ENCODE measurements at regions not wholly inside any gene's neighbourhood (a gene's known extent, or its start where the extent isn't known, plus 50 kb on each side); places are given as distances from the start of the nearest gene placed in this dataset.

- Histone ChIP-seq H3K27ac (ENCODE audit: low read depth, low read length) (no peak overlapping the region), H3K4me3 (ENCODE audit: low read depth in 1 of 2, low read length in 2 of 2) (no peak overlapping the region), H3K4me1 (ENCODE audit: insufficient read depth, low read length) (no peaks in the 10 kb centered on the region), H3K36me3 (ENCODE audit: insufficient read depth, low read length) (no peaks in the 10 kb centered on the region), H3K9me3 (ENCODE audit: low read length) (no peaks in the 10 kb centered on the region), H3K9ac (ENCODE audit: low read length) (no peak overlapping the region), H3K27me3 (ENCODE audit: control insufficient read depth in 1 of 2, insufficient read depth in 2 of 2, low read length in 2 of 2) (no peaks in the 10 kb centered on the region)
Observed at GRCh38 chr3:74456166-74456565, 158.3 kb downstream of the CNTN3 start.

GRCh38 chr3:74447221-74447620 lies 167.2 kb downstream of the CNTN3 start:
- H3K9ac ChIP-seq (ENCODE audit: low read length) = no peak overlapping the region
- H3K27me3 ChIP-seq (ENCODE audit: control insufficient read depth in 1 of 2, insufficient read depth in 2 of 2, low read length in 2 of 2) = no peaks in the 10 kb centered on the region
- no peak overlapping the region for H3K4me3 ChIP-seq (ENCODE audit: low read depth in 1 of 2, low read length in 2 of 2)
- H3K36me3 ChIP-seq (ENCODE audit: insufficient read depth, low read length) = no peaks in the 10 kb centered on the region
- no peaks in the 10 kb centered on the region for H3K9me3 ChIP-seq (ENCODE audit: low read length)
- H3K27ac ChIP-seq (ENCODE audit: low read depth, low read length) = no peak overlapping the region
- H3K4me1 ChIP-seq (ENCODE audit: insufficient read depth, low read length) = no peaks in the 10 kb centered on the region

- Histone ChIP-seq H3K36me3 (ENCODE audit: insufficient read depth, low read length) (no peaks in the 10 kb centered on the region), H3K9ac (ENCODE audit: low read length) (no peak overlapping the region), H3K9me3 (ENCODE audit: low read length) (no peaks in the 10 kb centered on the region), H3K4me3 (ENCODE audit: low read depth in 1 of 2, low read length in 2 of 2) (no peak overlapping the region), H3K27me3 (ENCODE audit: control insufficient read depth in 1 of 2, insufficient read depth in 2 of 2, low read length in 2 of 2) (no peaks in the 10 kb centered on the region), H3K4me1 (ENCODE audit: insufficient read depth, low read length) (no peaks in the 10 kb centered on the region), H3K27ac (ENCODE audit: low read depth, low read length) (no peak overlapping the region)
Observed at GRCh38 chr3:74445541-74445940, 168.9 kb downstream of the CNTN3 start.

- no peak overlapping the region for H3K27ac ChIP-seq (ENCODE audit: low read depth, low read length)
- H3K36me3 ChIP-seq (ENCODE audit: insufficient read depth, low read length) = no peaks in the 10 kb centered on the region
- H3K4me3 ChIP-seq (ENCODE audit: low read depth in 1 of 2, low read length in 2 of 2) = no peak overlapping the region
- no peaks in the 10 kb centered on the region for H3K27me3 ChIP-seq (ENCODE audit: control insufficient read depth in 1 of 2, insufficient read depth in 2 of 2, low read length in 2 of 2)
- H3K4me1 ChIP-seq (ENCODE audit: insufficient read depth, low read length) = no peaks in the 10 kb centered on the region
- no peak overlapping the region for H3K9ac ChIP-seq (ENCODE audit: low read length)
- H3K9me3 ChIP-seq (ENCODE audit: low read length) = no peaks in the 10 kb centered on the region
Observed at GRCh38 chr3:74443102-74443501, 171.4 kb downstream of the CNTN3 start.

GRCh38 chr3:74442683-74443082 lies 171.8 kb downstream of the CNTN3 start:
- H3K4me3 ChIP-seq (ENCODE audit: low read depth in 1 of 2, low read length in 2 of 2) = no peak overlapping the region
- H3K4me1 ChIP-seq (ENCODE audit: insufficient read depth, low read length) = no peaks in the 10 kb centered on the region
- no peak overlapping the region for H3K27ac ChIP-seq (ENCODE audit: low read depth, low read length)
- no peak overlapping the region for H3K9ac ChIP-seq (ENCODE audit: low read length)
- H3K36me3 ChIP-seq (ENCODE audit: insufficient read depth, low read length) = no peaks in the 10 kb centered on the region
- H3K9me3 ChIP-seq (ENCODE audit: low read length) = no peaks in the 10 kb centered on the region
- no peaks in the 10 kb centered on the region for H3K27me3 ChIP-seq (ENCODE audit: control insufficient read depth in 1 of 2, insufficient read depth in 2 of 2, low read length in 2 of 2)

GRCh38 chr3:74442068-74442467 lies 172.4 kb downstream of the CNTN3 start:
- H3K27me3 ChIP-seq (ENCODE audit: control insufficient read depth in 1 of 2, insufficient read depth in 2 of 2, low read length in 2 of 2) = no peaks in the 10 kb centered on the region
- no peak overlapping the region for H3K9ac ChIP-seq (ENCODE audit: low read length)
- H3K4me3 ChIP-seq (ENCODE audit: low read depth in 1 of 2, low read length in 2 of 2) = no peak overlapping the region
- H3K9me3 ChIP-seq (ENCODE audit: low read length) = no peaks in the 10 kb centered on the region
- no peaks in the 10 kb centered on the region for H3K4me1 ChIP-seq (ENCODE audit: insufficient read depth, low read length)
- no peaks in the 10 kb centered on the region for H3K36me3 ChIP-seq (ENCODE audit: insufficient read depth, low read length)
- H3K27ac ChIP-seq (ENCODE audit: low read depth, low read length) = no peak overlapping the region

- H3K4me1 ChIP-seq (ENCODE audit: insufficient read depth, low read length) = no peaks in the 10 kb centered on the region
- H3K36me3 ChIP-seq (ENCODE audit: insufficient read depth, low read length) = no peaks in the 10 kb centered on the region
- no peaks in the 10 kb centered on the region for H3K27me3 ChIP-seq (ENCODE audit: control insufficient read depth in 1 of 2, insufficient read depth in 2 of 2, low read length in 2 of 2)
- H3K9ac ChIP-seq (ENCODE audit: low read length) = no peak overlapping the region
- no peak overlapping the region for H3K4me3 ChIP-seq (ENCODE audit: low read depth in 1 of 2, low read length in 2 of 2)
- H3K27ac ChIP-seq (ENCODE audit: low read depth, low read length) = no peak overlapping the region
- no peaks in the 10 kb centered on the region for H3K9me3 ChIP-seq (ENCODE audit: low read length)
Observed at GRCh38 chr3:74436184-74436583, 178.3 kb downstream of the CNTN3 start.

- Histone ChIP-seq H3K36me3 (ENCODE audit: insufficient read depth, low read length) (no peaks in the 10 kb centered on the region), H3K4me3 (ENCODE audit: low read depth in 1 of 2, low read length in 2 of 2) (no peak overlapping the region), H3K9ac (ENCODE audit: low read length) (no peak overlapping the region), H3K9me3 (ENCODE audit: low read length) (no peaks in the 10 kb centered on the region), H3K4me1 (ENCODE audit: insufficient read depth, low read length) (no peaks in the 10 kb centered on the region), H3K27ac (ENCODE audit: low read depth, low read length) (no peak overlapping the region), H3K27me3 (ENCODE audit: control insufficient read depth in 1 of 2, insufficient read depth in 2 of 2, low read length in 2 of 2) (no peaks in the 10 kb centered on the region)
Observed at GRCh38 chr3:74435631-74436030, 178.8 kb downstream of the CNTN3 start.

GRCh38 chr3:74434406-74434805 lies 180.1 kb downstream of the CNTN3 start:
- H3K9ac ChIP-seq (ENCODE audit: low read length) = no peak overlapping the region
- H3K27me3 ChIP-seq (ENCODE audit: control insufficient read depth in 1 of 2, insufficient read depth in 2 of 2, low read length in 2 of 2) = no peaks in the 10 kb centered on the region
- no peaks in the 10 kb centered on the region for H3K36me3 ChIP-seq (ENCODE audit: insufficient read depth, low read length)
- H3K9me3 ChIP-seq (ENCODE audit: low read length) = no peaks in the 10 kb centered on the region
- H3K27ac ChIP-seq (ENCODE audit: low read depth, low read length) = no peak overlapping the region
- no peaks in the 10 kb centered on the region for H3K4me1 ChIP-seq (ENCODE audit: insufficient read depth, low read length)
- no peak overlapping the region for H3K4me3 ChIP-seq (ENCODE audit: low read depth in 1 of 2, low read length in 2 of 2)

GRCh38 chr3:74426571-74426970 lies 187.9 kb downstream of the CNTN3 start:
- Histone ChIP-seq H3K36me3 (ENCODE audit: insufficient read depth, low read length) (no peaks in the 10 kb centered on the region), H3K9me3 (ENCODE audit: low read length) (no peaks in the 10 kb centered on the region), H3K4me3 (ENCODE audit: low read depth in 1 of 2, low read length in 2 of 2) (no peak overlapping the region), H3K27ac (ENCODE audit: low read depth, low read length) (no peak overlapping the region), H3K4me1 (ENCODE audit: insufficient read depth, low read length) (no peaks in the 10 kb centered on the region), H3K9ac (ENCODE audit: low read length) (no peak overlapping the region), H3K27me3 (ENCODE audit: control insufficient read depth in 1 of 2, insufficient read depth in 2 of 2, low read length in 2 of 2) (no peaks in the 10 kb centered on the region)

- H3K36me3 ChIP-seq (ENCODE audit: insufficient read depth, low read length) = no peaks in the 10 kb centered on the region
- no peaks in the 10 kb centered on the region for H3K4me1 ChIP-seq (ENCODE audit: insufficient read depth, low read length)
- H3K9ac ChIP-seq (ENCODE audit: low read length) = no peak overlapping the region
- H3K9me3 ChIP-seq (ENCODE audit: low read length) = no peaks in the 10 kb centered on the region
- H3K4me3 ChIP-seq (ENCODE audit: low read depth in 1 of 2, low read length in 2 of 2) = no peak overlapping the region
- H3K27me3 ChIP-seq (ENCODE audit: control insufficient read depth in 1 of 2, insufficient read depth in 2 of 2, low read length in 2 of 2) = no peaks in the 10 kb centered on the region
- H3K27ac ChIP-seq (ENCODE audit: low read depth, low read length) = no peak overlapping the region
Observed at GRCh38 chr3:74423867-74424266, 190.6 kb downstream of the CNTN3 start.

- Histone ChIP-seq H3K9ac (ENCODE audit: low read length) (no peak overlapping the region), H3K27ac (ENCODE audit: low read depth, low read length) (no peak overlapping the region), H3K27me3 (ENCODE audit: control insufficient read depth in 1 of 2, insufficient read depth in 2 of 2, low read length in 2 of 2) (no peaks in the 10 kb centered on the region), H3K4me3 (ENCODE audit: low read depth in 1 of 2, low read length in 2 of 2) (no peak overlapping the region), H3K9me3 (ENCODE audit: low read length) (no peaks in the 10 kb centered on the region), H3K4me1 (ENCODE audit: insufficient read depth, low read length) (no peaks in the 10 kb centered on the region), H3K36me3 (ENCODE audit: insufficient read depth, low read length) (no peaks in the 10 kb centered on the region)
Observed at GRCh38 chr3:74420538-74421124, 193.8 kb downstream of the CNTN3 start.
